Keratinocyte (primary cell): ENCODE measurements at regions not wholly inside any gene's neighbourhood (a gene's known extent, or its start where the extent isn't known, plus 50 kb on each side); places are given as distances from the start of the nearest gene placed in this dataset.

Source experiments
- DNase-seq: peaks from one replicate; pipeline ENCODE4 v3.0.0-alpha.2; 2011; ENCODE audit warnings: low read depth, missing footprints, low spot score
- FAIRE-seq: peaks from 2 replicates; lab custom pipeline; 2011; peaks lifted over from hg19 to GRCh38; lab: Jason Lieb, UNC
- H2AFZ ChIP-seq: 2 replicates; pipeline ENCODE4 v1.6.0; 2012; ENCODE audit warnings: low read length, control low read depth, inconsistent platforms; ENCODE audit not compliant: control insufficient read depth
- H3K27ac ChIP-seq: 2 replicates; pipeline ENCODE4 v1.5.1; 2011; ENCODE audit warnings: low read length; ENCODE audit not compliant: control insufficient read depth, insufficient read depth
- H3K27me3 ChIP-seq: 3 replicates; pipeline ENCODE4 v1.6.0; 2011; ENCODE audit warnings: low read length; ENCODE audit not compliant: control insufficient read depth, insufficient read depth; ENCODE audit errors: extremely low read depth
- H3K36me3 ChIP-seq, 2 experiments: 2 replicates in 1 of 2; 3 replicates in 1 of 2; pipeline ENCODE4 v1.5.1; 2011; ENCODE audit warnings: low read length in 2 of 2, mild to moderate bottlenecking in 1 of 2; ENCODE audit not compliant: control insufficient read depth in 2 of 2, insufficient read depth in 2 of 2; ENCODE audit errors: extremely low read depth in 1 of 2
- H3K4me1 ChIP-seq: 3 replicates; pipeline ENCODE4 v1.5.1; 2011; ENCODE audit warnings: low read length; ENCODE audit not compliant: control insufficient read depth, insufficient read depth; ENCODE audit errors: extremely low read depth
- H3K4me2 ChIP-seq: 3 replicates; pipeline ENCODE4 v1.6.0; 2011; ENCODE audit warnings: low read depth, low read length; ENCODE audit not compliant: control insufficient read depth, insufficient read depth; ENCODE audit errors: extremely low read depth
- H3K4me3 ChIP-seq, 3 experiments: fragments of 200-600 bp in 1 of 3; sonication (generic) in 1 of 3; 2 replicates in 2 of 3; 3 replicates in 1 of 3; pipeline ENCODE4 v1.5.1; 2011 to 2016; ENCODE audit warnings: low read length in 3 of 3, mild to moderate bottlenecking in 3 of 3, control low read depth in 2 of 3, inconsistent platforms in 1 of 3, low read depth in 1 of 3, mixed read lengths in 1 of 3, mixed run types in 1 of 3, moderate library complexity in 1 of 3; ENCODE audit not compliant: control insufficient read depth in 2 of 3, insufficient read depth in 2 of 3; ENCODE audit errors: extremely low read depth in 1 of 3
- H3K79me2 ChIP-seq: 2 replicates; pipeline ENCODE4 v1.6.0; 2012; ENCODE audit warnings: low read length; ENCODE audit not compliant: control insufficient read depth, insufficient read depth
- H3K9ac ChIP-seq: 3 replicates; pipeline ENCODE4 v1.6.0; 2011; ENCODE audit warnings: low read length; ENCODE audit not compliant: control insufficient read depth, insufficient read depth; ENCODE audit errors: extremely low read depth
- H3K9me1 ChIP-seq: 3 replicates; pipeline ENCODE4 v1.6.0; 2011; ENCODE audit warnings: low read length; ENCODE audit not compliant: control insufficient read depth, insufficient read depth; ENCODE audit errors: extremely low read depth
- H3K9me3 ChIP-seq: 2 replicates; pipeline ENCODE4 v1.5.1; 2012; ENCODE audit warnings: low read depth, low read length; ENCODE audit not compliant: control insufficient read depth
- H4K20me1 ChIP-seq: 3 replicates; pipeline ENCODE4 v1.6.0; 2011; ENCODE audit warnings: low read length; ENCODE audit not compliant: control insufficient read depth, insufficient read depth; ENCODE audit errors: extremely low read depth
- CTCF ChIP-seq, 3 experiments: IDR thresholded peaks in 1 of 3; conservative IDR thresholded peaks in 1 of 3; optimal IDR thresholded peaks in 1 of 3; 2 replicates in 2 of 3; 3 replicates in 1 of 3; pipeline versions ENCODE3 to v1.5.1; 2011; ENCODE audit warnings: low read length in 3 of 3, mild to moderate bottlenecking in 3 of 3, moderate library complexity in 2 of 3, control low read depth in 1 of 3, inconsistent platforms in 1 of 3; ENCODE audit not compliant: insufficient read depth in 2 of 3; ENCODE audit errors: extremely low read depth in 1 of 3
- EZH2 ChIP-seq: IDR thresholded peaks from one replicate; pipeline ENCODE4 v1.6.1; 2012; ENCODE audit warnings: inconsistent platforms, mild to moderate bottlenecking, low read length, moderate library complexity
- dilution Hi-C: fragments of 300-500 bp; cut with MboI; formaldehyde crosslinking; loops from one replicate; pipeline ENCODE4 v1.7.0; 2020; ENCODE audit warnings: low sequenced_read_pairs; ENCODE audit not compliant: extremely low pct_ligation_motif_present

- Histone ChIP-seq H3K4me1 (no peaks in the 10 kb centered on the region), H3K36me3 (no peaks in the 10 kb centered on the region), H3K9me3 (no peaks in the 10 kb centered on the region)
Observed at GRCh38 chr12:113555226-113555625, 83.6 kb upstream of the LHX5 start.

GRCh38 chr12:113552760-113553159 is 81.1 kb upstream of the LHX5 start:
- Histone ChIP-seq H3K79me2 (no peaks in the 10 kb centered on the region), H4K20me1 (no peaks in the 10 kb centered on the region), H3K4me1 (no peaks in the 10 kb centered on the region), H2AFZ (no peak overlapping the region), H3K27me3 (no peaks in the 10 kb centered on the region), H3K9me1 (no peaks in the 10 kb centered on the region), H3K9me3 (no peaks in the 10 kb centered on the region), H3K9ac (no peak overlapping the region), H3K36me3 (no peaks in the 10 kb centered on the region), H3K4me3 (no peak overlapping the region), H3K4me2 (no peak overlapping the region), H3K27ac (no peak overlapping the region)
- FAIRE-seq (no peak), DNase-seq (no peak)
- dilution Hi-C loops, result no loop called here
- TF ChIP-seq CTCF (optimal IDR thresholded peaks at IDR 0.05 in 1 of 3, IDR thresholded peaks at IDR 0.05 in 1 of 3, conservative IDR thresholded peaks at IDR 0.05 in 1 of 3; ENCODE audit: extremely low read depth in 1 of 3, insufficient read depth in 2 of 3, low read length in 3 of 3), result no peak
- TF ChIP-seq EZH2, result no peak

More at GRCh38 chr12:113555226-113555625, 83.6 kb upstream of the LHX5 start:
- H2AFZ ChIP-seq, result no peak overlapping the region
- H3K9ac ChIP-seq, result no peak overlapping the region
- dilution Hi-C loops, result no loop called here
- H3K27me3 ChIP-seq, result no peaks in the 10 kb centered on the region
- no peak overlapping the region for H3K4me3 ChIP-seq
- no peaks in the 10 kb centered on the region for H3K79me2 ChIP-seq
- no peak overlapping the region for H3K4me2 ChIP-seq
- no peak for DNase-seq
- no peak for FAIRE-seq
- TF ChIP-seq CTCF (optimal IDR thresholded peaks at IDR 0.05 in 1 of 3, IDR thresholded peaks at IDR 0.05 in 1 of 3, conservative IDR thresholded peaks at IDR 0.05 in 1 of 3; ENCODE audit: extremely low read depth in 1 of 3, insufficient read depth in 2 of 3, low read length in 3 of 3), result no peak
- no peak for TF ChIP-seq EZH2
- H4K20me1 ChIP-seq, result no peaks in the 10 kb centered on the region
- no peak overlapping the region for H3K27ac ChIP-seq
- no peaks in the 10 kb centered on the region for H3K9me1 ChIP-seq
